HEK293T (cell line): ENCODE measurements at regions not wholly inside any gene's neighbourhood (a gene's known extent, or its start where the extent isn't known, plus 50 kb on each side); places are given as distances from the start of the nearest gene placed in this dataset.

Experiments used
- FOXA1 ChIP-seq: fragments of 450-650 bp; IDR thresholded peaks from 2 replicates; pipeline ENCODE4 v1.6.1; 2016; ENCODE audit warnings: mild to moderate bottlenecking
- FOXM1 ChIP-seq: fragments of 450-650 bp; IDR thresholded peaks from 2 replicates; pipeline ENCODE4 v1.6.1; 2017; ENCODE audit warnings: mild to moderate bottlenecking, borderline replicate concordance
- HDGF ChIP-seq: fragments of 450-650 bp; IDR thresholded peaks from 2 replicates; pipeline ENCODE4 v1.6.1; 2017; ENCODE audit warnings: antibody characterized with exemption, borderline replicate concordance
- TARDBP ChIP-seq: fragments of 450-650 bp; IDR thresholded peaks from 2 replicates; pipeline ENCODE4 v1.6.1; 2016

GRCh38 chr4:180947425-180947824 is 1295.8 kb upstream of the TENM3 start:
- no peak for TF ChIP-seq FOXM1
- no peak for TF ChIP-seq FOXA1
- TF ChIP-seq HDGF, result no peak
- TF ChIP-seq TARDBP, result no peak
